ENCODE measurements at regions not wholly inside any gene's neighbourhood (a gene's known extent, or its start where the extent isn't known, plus 50 kb on each side); places are given as distances from the start of the nearest gene placed in this dataset.

DNA sequence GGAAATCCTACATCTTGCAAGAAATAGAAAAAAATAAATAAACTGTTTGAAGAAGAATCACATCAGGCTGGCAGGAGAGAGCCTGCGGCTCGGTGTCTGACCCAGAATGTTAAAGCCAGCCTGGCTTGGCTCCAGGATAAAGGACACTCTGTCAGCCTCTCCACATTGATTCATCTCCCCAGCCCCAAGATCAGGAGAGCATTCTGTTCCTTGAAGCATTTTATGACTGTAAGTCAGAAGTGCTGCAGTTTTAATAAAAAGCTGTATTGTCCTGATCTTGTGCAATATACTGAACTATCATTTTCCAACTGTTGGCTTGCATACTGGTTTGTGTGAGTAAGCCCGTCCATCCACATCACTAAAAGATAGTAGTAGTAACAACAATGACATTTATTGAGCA is 426.6 kb downstream of the HAPSTR1 start:
- DNase-seq (ENCODE audit: low read depth): no peak
- TF ChIP-seq POLR2A (IDR thresholded peaks at IDR 0.05; ENCODE audit: extremely low read depth, insufficient read length) (no peak), MYC (IDR thresholded peaks at IDR 0.05; ENCODE audit: low read depth, low read length) (no peak)
- no peak overlapping the region for H3K4me3 ChIP-seq (ENCODE audit: low read depth, low read length)

DNA sequence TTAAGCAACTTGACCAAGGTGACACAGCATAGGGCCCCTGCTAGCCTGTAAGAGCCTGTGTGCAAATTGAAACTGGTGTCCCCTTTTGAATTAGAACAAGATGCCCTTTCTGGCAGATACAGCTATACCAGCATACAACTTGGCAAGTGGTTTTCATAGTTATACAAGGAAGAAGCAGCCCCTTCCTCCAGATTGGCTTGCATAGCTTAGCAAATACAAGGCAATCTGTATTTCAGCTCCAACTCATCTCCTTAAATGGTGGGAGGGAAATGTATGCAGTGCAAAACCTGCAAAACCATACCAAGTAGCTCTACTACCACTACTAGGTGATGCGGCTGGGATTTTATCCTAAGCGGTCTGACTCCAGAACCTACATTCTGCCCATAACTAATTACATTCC is 427.1 kb downstream of the HAPSTR1 start:
- TF ChIP-seq POLR2A (IDR thresholded peaks at IDR 0.05; ENCODE audit: extremely low read depth, insufficient read length) (no peak), MYC (IDR thresholded peaks at IDR 0.05; ENCODE audit: low read depth, low read length) (no peak)
- TF ChIP-seq, protein P1, sequence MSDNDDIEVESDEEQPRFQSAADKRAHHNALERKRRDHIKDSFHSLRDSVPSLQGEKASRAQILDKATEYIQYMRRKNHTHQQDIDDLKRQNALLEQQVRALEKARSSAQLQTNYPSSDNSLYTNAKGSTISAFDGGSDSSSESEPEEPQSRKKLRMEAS (IDR thresholded peaks at IDR 0.05; ENCODE audit: low read depth, low read length): no peak
- TF ChIP-seq, protein P2, sequence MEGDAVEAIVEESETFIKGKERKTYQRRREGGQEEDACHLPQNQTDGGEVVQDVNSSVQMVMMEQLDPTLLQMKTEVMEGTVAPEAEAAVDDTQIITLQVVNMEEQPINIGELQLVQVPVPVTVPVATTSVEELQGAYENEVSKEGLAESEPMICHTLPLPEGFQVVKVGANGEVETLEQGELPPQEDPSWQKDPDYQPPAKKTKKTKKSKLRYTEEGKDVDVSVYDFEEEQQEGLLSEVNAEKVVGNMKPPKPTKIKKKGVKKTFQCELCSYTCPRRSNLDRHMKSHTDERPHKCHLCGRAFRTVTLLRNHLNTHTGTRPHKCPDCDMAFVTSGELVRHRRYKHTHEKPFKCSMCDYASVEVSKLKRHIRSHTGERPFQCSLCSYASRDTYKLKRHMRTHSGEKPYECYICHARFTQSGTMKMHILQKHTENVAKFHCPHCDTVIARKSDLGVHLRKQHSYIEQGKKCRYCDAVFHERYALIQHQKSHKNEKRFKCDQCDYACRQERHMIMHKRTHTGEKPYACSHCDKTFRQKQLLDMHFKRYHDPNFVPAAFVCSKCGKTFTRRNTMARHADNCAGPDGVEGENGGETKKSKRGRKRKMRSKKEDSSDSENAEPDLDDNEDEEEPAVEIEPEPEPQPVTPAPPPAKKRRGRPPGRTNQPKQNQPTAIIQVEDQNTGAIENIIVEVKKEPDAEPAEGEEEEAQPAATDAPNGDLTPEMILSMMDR (IDR thresholded peaks at IDR 0.05; ENCODE audit: low read depth, low read length): no peak
- DNase-seq (ENCODE audit: low read depth): no peak
- H3K4me3 ChIP-seq (ENCODE audit: low read depth, low read length): no peak overlapping the region

DNA sequence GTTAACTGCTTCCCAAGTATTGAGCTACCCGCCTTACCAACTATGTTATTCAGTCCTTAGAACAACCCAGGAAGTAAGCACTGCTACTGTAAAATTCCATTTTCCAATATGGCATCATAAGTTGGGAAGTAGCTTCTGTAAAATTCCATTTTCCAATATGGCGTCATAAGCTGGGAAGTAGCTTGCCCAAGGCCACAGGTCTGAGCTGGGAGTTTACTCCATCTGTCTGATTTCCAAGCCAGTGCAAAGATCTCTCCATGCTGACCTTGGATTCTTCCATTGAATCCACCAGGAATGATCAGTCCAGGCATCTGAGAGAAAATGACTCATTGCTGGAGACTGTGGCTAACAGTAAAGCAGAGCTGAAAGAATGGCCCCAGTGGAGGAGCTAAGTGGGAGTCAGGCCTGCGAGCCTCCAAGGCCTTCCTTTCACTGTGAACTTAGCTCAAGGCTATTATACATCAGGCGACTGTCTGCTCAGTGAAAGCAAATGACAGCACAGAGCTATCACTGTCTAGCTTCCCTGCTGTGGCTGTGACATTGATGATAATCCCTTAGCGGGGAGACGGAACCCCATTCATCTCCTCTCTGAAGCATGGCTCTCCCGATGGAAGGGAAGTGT is 430.4 kb downstream of the HAPSTR1 start:
- TF ChIP-seq, protein P2 (IDR thresholded peaks at IDR 0.05; ENCODE audit: low read depth, low read length): no peak
- TF ChIP-seq POLR2A (IDR thresholded peaks at IDR 0.05; ENCODE audit: extremely low read depth, insufficient read length) (no peak), MYC (IDR thresholded peaks at IDR 0.05; ENCODE audit: low read depth, low read length) (no peak)
- TF ChIP-seq, protein P1 (IDR thresholded peaks at IDR 0.05; ENCODE audit: low read depth, low read length): no peak
- no peak for DNase-seq (ENCODE audit: low read depth)
- no peak overlapping the region for H3K4me3 ChIP-seq (ENCODE audit: low read depth, low read length)

DNA sequence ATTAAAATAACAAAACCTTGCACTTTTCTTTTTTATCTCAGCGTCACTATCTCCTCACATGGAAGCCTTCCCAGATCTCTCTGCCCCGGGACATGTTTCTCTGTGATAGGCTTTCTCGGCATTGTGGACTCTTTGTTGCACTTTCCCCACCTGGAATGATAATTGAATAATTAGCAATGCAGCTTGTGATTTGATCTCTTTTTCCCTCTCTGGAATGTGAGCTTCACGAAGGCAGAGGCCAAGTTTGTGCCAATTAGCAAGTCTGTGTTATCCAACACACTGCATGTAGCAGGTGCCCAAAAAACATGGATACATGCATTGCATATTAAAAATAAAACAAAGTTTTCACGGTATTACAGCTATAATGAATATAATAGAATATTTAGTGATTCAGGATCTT is 431.2 kb downstream of the HAPSTR1 start:
- DNase-seq (ENCODE audit: low read depth): no peak
- TF ChIP-seq MYC (IDR thresholded peaks at IDR 0.05; ENCODE audit: low read depth, low read length): no peak
- TF ChIP-seq, protein P2 (IDR thresholded peaks at IDR 0.05; ENCODE audit: low read depth, low read length): no peak
- TF ChIP-seq POLR2A (IDR thresholded peaks at IDR 0.05; ENCODE audit: extremely low read depth, insufficient read length): no peak
- TF ChIP-seq, protein P1 (IDR thresholded peaks at IDR 0.05; ENCODE audit: low read depth, low read length): no peak
- H3K4me3 ChIP-seq (ENCODE audit: low read depth, low read length): no peak overlapping the region

- TF ChIP-seq MYC (IDR thresholded peaks at IDR 0.05; ENCODE audit: low read depth, low read length) (no peak), POLR2A (IDR thresholded peaks at IDR 0.05; ENCODE audit: extremely low read depth, insufficient read length) (no peak)
- TF ChIP-seq, protein P2 (IDR thresholded peaks at IDR 0.05; ENCODE audit: low read depth, low read length): no peak
- TF ChIP-seq, protein P1 (IDR thresholded peaks at IDR 0.05; ENCODE audit: low read depth, low read length): no peak
- no peak overlapping the region for H3K4me3 ChIP-seq (ENCODE audit: low read depth, low read length)
- no peak for DNase-seq (ENCODE audit: low read depth)
These were observed 432.6 kb downstream of the HAPSTR1 start for GRCh38 chr16:9523994-9524393.

DNA sequence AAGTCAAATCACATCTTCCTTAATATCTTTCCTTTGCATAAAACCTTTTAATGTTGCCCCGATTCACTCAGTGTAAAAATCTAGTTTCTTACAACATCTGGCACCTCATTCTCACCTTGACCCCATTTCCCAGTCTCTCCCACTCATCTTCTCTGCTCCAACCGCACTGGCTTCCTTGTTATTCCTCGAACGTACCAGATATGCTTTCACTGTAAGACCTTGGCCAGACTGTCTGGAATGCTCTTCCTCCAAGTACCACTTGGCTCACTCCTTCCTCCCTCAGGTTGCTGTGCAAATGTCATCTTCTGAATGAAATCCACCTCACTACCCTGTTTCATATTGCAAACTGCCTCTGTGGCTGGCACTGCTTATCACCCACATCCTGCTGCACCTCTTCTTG is 433.6 kb downstream of the HAPSTR1 start:
- H3K4me3 ChIP-seq (ENCODE audit: low read depth, low read length): no peak overlapping the region
- no peak for DNase-seq (ENCODE audit: low read depth)
- no peak for TF ChIP-seq POLR2A (IDR thresholded peaks at IDR 0.05; ENCODE audit: extremely low read depth, insufficient read length)
- TF ChIP-seq, protein P2 (IDR thresholded peaks at IDR 0.05; ENCODE audit: low read depth, low read length): no peak
- no peak for TF ChIP-seq MYC (IDR thresholded peaks at IDR 0.05; ENCODE audit: low read depth, low read length)
- TF ChIP-seq, protein P1 (IDR thresholded peaks at IDR 0.05; ENCODE audit: low read depth, low read length): no peak

Measured in NB4 (cell line).